Vagina (tissue), 2 donors: ENCODE measurements at regions not wholly inside any gene's neighbourhood (a gene's known extent, or its start where the extent isn't known, plus 50 kb on each side); places are given as distances from the start of the nearest gene placed in this dataset.

Experiments used
- POLR2A ChIP-seq, 2 donors: fragments of 450-650 bp; IDR thresholded peaks; one replicate each; pipeline ENCODE4 v1.6.1; 2017; ENCODE audit warnings: antibody characterized with exemption in 2 of 2, mild to moderate bottlenecking in 2 of 2, moderate library complexity in 2 of 2
- POLR2AphosphoS5 ChIP-seq, 2 donors: sonication (generic); formaldehyde crosslinking; IDR thresholded peaks; one replicate each; pipeline ENCODE4 v1.9.0; 2017; ENCODE audit warnings: antibody characterized with exemption in 2 of 2, mild to moderate bottlenecking in 2 of 2, low read depth in 1 of 2; ENCODE audit not compliant: insufficient read depth in 1 of 2
- TF ChIP-seq, protein P1 (sequence below), 3 experiments: fragments of 450-650 bp in 2 of 3; fragments of 200-600 bp in 1 of 3; sonication (generic) in 1 of 3; IDR thresholded peaks; one replicate each; pipeline ENCODE4 v1.5.1; 2017 to 2019; ENCODE audit warnings: antibody characterized with exemption in 3 of 3, mild to moderate bottlenecking in 2 of 3, moderate library complexity in 2 of 3

DNA sequence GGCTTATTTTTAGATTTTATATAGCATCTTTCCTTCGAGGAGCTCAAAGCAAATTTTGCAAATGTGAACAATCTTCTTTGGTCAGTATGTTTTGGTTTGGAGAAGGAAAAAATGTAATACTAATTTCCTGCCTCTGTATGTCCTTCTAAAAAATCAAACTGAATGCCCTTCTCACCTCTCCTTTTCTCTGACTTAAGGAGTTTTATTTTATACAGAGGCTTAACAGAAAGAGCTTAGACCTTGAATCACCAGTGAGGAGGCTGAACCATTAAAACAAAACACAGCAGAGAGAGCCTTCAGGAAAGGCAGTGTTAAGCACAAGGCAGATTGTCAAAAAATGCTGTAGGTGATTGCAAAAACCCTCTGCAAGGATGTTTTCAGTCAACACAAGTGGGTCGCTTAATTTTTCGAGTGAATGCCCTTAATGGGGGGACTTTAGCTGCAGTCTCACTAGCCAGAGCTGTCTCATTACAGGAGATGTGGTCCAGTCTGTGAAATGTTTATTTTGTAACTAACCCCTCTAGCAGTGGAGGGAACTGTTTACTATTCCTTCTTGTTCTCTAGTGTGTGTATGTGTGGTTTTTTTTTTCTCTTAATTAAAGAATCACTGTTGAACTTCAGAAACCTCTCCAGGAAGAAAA is 481.3 kb upstream of the CITED2 start:
- TF ChIP-seq, protein P1, sequence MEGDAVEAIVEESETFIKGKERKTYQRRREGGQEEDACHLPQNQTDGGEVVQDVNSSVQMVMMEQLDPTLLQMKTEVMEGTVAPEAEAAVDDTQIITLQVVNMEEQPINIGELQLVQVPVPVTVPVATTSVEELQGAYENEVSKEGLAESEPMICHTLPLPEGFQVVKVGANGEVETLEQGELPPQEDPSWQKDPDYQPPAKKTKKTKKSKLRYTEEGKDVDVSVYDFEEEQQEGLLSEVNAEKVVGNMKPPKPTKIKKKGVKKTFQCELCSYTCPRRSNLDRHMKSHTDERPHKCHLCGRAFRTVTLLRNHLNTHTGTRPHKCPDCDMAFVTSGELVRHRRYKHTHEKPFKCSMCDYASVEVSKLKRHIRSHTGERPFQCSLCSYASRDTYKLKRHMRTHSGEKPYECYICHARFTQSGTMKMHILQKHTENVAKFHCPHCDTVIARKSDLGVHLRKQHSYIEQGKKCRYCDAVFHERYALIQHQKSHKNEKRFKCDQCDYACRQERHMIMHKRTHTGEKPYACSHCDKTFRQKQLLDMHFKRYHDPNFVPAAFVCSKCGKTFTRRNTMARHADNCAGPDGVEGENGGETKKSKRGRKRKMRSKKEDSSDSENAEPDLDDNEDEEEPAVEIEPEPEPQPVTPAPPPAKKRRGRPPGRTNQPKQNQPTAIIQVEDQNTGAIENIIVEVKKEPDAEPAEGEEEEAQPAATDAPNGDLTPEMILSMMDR (IDR thresholded peaks at IDR 0.05), result no peak
- TF ChIP-seq POLR2A (IDR thresholded peaks at IDR 0.05), result no peak
- no peak for TF ChIP-seq POLR2AphosphoS5 (IDR thresholded peaks at IDR 0.05; ENCODE audit: insufficient read depth in 1 of 2, low read depth in 1 of 2)
